Heart right ventricle (tissue), 16 donors: ENCODE measurements at regions not wholly inside any gene's neighbourhood (a gene's known extent, or its start where the extent isn't known, plus 50 kb on each side); places are given as distances from the start of the nearest gene placed in this dataset.

Source experiments
- ATAC-seq, 8 donors: fragments of 200-7000 bp; cut with Tn5 transposase; one replicate each; pipeline ENCODE4 v1.9.1; 2020; ENCODE audit warnings: mild to moderate bottlenecking in 8 of 8, moderate library complexity in 8 of 8, moderate number of reproducible peaks in 1 of 8
- DNase-seq, 2 donors: peaks; one replicate each; pipeline ENCODE4 v3.0.0-alpha.2; 2020
- H3K27ac ChIP-seq, 10 donors: fragments of 200-600 bp; sonication (generic) in 2 of 10; one replicate each; pipeline versions ENCODE4 v1.5.0 to v1.8.0; 2020 to 2022; ENCODE audit warnings: mild to moderate bottlenecking in 3 of 10
- H3K27me3 ChIP-seq, 7 donors: fragments of 200-600 bp; one replicate each; pipeline ENCODE4 v1.8.0; 2021 to 2022; ENCODE audit warnings: mild to moderate bottlenecking in 2 of 7
- H3K36me3 ChIP-seq, 9 donors: fragments of 200-600 bp; sonication (generic) in 1 of 9; one replicate each; pipeline versions ENCODE4 v1.5.0 to v1.8.0; 2020 to 2022; ENCODE audit warnings: mild to moderate bottlenecking in 2 of 9
- H3K4me1 ChIP-seq, 9 donors: fragments of 200-600 bp; sonication (generic) in 1 of 9; one replicate each; pipeline versions ENCODE4 v1.5.0 to v1.8.0; 2020 to 2022; ENCODE audit warnings: mild to moderate bottlenecking in 4 of 9
- H3K4me3 ChIP-seq, 10 donors: fragments of 200-600 bp; sonication (generic) in 2 of 10; one replicate each; pipeline versions ENCODE4 v1.5.0 to v1.8.0; 2020 to 2022; ENCODE audit warnings: mild to moderate bottlenecking in 7 of 10, moderate library complexity in 2 of 10
- H3K9me3 ChIP-seq, 11 donors: fragments of 200-600 bp in 10 of 11; sonication (generic) in 2 of 11; one replicate each; pipeline versions ENCODE4 v1.5.0 to v1.8.0; 2013 to 2022; ENCODE audit warnings: mild to moderate bottlenecking in 2 of 11, control low read depth in 1 of 11, moderate library complexity in 1 of 11
- WGBS, 2 donors: extraction: QIAGEN DNeasy Blood & Tissue Kit; methylation state at CpG; one replicate each; pipeline ENCODE4 v1.1.7; 2013; ENCODE audit warnings: inconsistent platforms in 1 of 2; 5-methylcytosine and 5-hydroxymethylcytosine counted together
- intact Hi-C, 10 donors: fragments of 100-400 bp; cut with DNase I; formaldehyde crosslinking; loops; one replicate each; pipeline versions ENCODE4 v1.11.1 to v1.14.2; 2022
- TF ChIP-seq, protein P1 (sequence below), 9 donors: fragments of 200-600 bp; sonication (generic) in 2 of 9; IDR thresholded peaks; one replicate each; pipeline versions ENCODE4 v1.5.0 to v1.8.0; 2021 to 2022; ENCODE audit warnings: antibody characterized with exemption in 9 of 9, mild to moderate bottlenecking in 5 of 9, moderate library complexity in 1 of 9
- donor health status: Arrhythmogenic right ventricular cardiomyopathy.
- donor health status: ischemic (EF 13 %, LVEDD 7.1; RV severe dilation, severe dysfunction).
- donor health status: healthy with polysubstance abuse.
- donor health status: DM: no; HTN: yes; CAD: no.
- donor health status: DM: no; HTN: no; CAD: no.
- donor health status: ischemic (EF 25% LVEDD 6.9; RV normal size, moderate dysfunction).
- donor health status: ischemic (EF 25% LVEDD 5.7; RV mildly dilated, moderate dysfunction).
- donor health status: healthy.
- donor health status: DM: yes; HTN: yes; CAD: no.
- donor health status: Ischemic cardiomyopathy.
- donor health status: ischemic (EF 35%, LVEDD 5.7; RV mildly dilated, moderate dysfunction).
- donor health status: nonischemic (EF 11% LVEDD 7.7; RV severe dilation, severe dysfunction).
- donor health status: DM: yes; HTN: yes; CAD: no.
- donor health status: PGD.
- donor health status: ischemic (EF 29% LVEDD 5.4; RV normal size, mild dysfunction).
- donor health status: nonischemic (EF 23%, LVEDD 6.1; RV moderate dilation, normal function).

GRCh38 chr6:145428706-145429105, 306.6 kb downstream of the EPM2A start:
- intact Hi-C loops, result no loop called here
- H3K27me3 ChIP-seq, result no peaks in the 10 kb centered on the region
- WGBS, 2 donors, result 16 to 17% methylated on average over 6 of the region's 6 CpGs
- ATAC-seq, result no peak
- DNase-seq, result no peak
- H3K27ac ChIP-seq, result no peak overlapping the region
- TF ChIP-seq, protein P1, sequence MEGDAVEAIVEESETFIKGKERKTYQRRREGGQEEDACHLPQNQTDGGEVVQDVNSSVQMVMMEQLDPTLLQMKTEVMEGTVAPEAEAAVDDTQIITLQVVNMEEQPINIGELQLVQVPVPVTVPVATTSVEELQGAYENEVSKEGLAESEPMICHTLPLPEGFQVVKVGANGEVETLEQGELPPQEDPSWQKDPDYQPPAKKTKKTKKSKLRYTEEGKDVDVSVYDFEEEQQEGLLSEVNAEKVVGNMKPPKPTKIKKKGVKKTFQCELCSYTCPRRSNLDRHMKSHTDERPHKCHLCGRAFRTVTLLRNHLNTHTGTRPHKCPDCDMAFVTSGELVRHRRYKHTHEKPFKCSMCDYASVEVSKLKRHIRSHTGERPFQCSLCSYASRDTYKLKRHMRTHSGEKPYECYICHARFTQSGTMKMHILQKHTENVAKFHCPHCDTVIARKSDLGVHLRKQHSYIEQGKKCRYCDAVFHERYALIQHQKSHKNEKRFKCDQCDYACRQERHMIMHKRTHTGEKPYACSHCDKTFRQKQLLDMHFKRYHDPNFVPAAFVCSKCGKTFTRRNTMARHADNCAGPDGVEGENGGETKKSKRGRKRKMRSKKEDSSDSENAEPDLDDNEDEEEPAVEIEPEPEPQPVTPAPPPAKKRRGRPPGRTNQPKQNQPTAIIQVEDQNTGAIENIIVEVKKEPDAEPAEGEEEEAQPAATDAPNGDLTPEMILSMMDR (IDR thresholded peaks at IDR 0.05), result no peak
- H3K36me3 ChIP-seq, result no peaks in the 10 kb centered on the region
- H3K4me1 ChIP-seq, result no peaks in the 10 kb centered on the region
- no peak overlapping the region for H3K4me3 ChIP-seq
- no peaks in the 10 kb centered on the region for H3K9me3 ChIP-seq

DNA sequence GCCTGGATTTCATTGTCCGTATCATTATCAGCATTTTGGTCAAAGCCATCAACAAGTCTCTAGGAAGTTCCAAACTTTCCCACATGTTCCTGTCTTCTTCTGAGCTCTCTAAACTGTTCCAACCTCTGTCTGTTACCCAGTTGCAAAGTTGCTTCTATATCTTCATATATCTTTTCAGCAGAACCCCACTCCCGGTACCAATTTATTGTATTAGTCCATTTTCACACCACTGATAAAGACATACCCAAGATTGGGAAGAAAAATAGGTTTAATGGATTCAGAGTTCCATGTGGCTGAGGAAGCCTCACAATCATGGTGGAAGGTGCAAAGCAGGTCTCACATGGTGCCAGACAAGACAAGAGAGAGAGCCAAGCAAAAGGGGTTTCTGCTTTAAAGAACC, 293.2 kb downstream of the EPM2A start:
- peaks cover 0 to 66% (median 16%) of the 10 kb centered on the region in 11 donors for H3K9me3 ChIP-seq
- 93 to 94% methylated on average over 2 of the region's 2 CpGs for WGBS, 2 donors

DNA sequence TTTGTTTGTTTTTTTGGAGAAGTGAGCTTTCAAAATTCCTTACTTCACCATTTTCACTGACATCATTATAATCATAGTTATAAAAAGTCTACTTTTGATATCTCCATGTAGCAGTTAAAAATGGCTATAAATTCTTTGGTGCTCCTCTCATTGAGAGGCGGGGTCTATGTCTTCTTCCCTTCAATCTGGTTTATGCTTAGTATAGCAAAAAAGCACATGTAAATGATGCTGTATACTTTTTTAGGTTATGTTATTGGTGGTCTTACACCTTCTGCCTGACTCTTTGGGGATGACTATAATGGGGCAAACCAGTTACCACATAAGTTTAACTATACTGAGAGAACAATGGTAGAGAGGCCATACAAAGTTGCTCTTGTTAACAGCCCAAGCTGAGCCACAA, 289.6 kb downstream of the EPM2A start:
- H3K4me1 ChIP-seq, result no peaks in the 10 kb centered on the region
- no peak overlapping the region for H3K27ac ChIP-seq
- no peaks in the 10 kb centered on the region for H3K27me3 ChIP-seq
- WGBS, 2 donors, result 81 to 89% methylated on average over 1 of the region's 1 CpG
- intact Hi-C loops, result no loop called here
- no peak for ATAC-seq
- no peak for DNase-seq
- TF ChIP-seq, protein P1 (IDR thresholded peaks at IDR 0.05), result no peak
- no peak overlapping the region for H3K4me3 ChIP-seq
- peaks cover 0 to 70% (median 16%) of the 10 kb centered on the region in 11 donors for H3K9me3 ChIP-seq
- no peaks in the 10 kb centered on the region for H3K36me3 ChIP-seq

More for the DNA sequence above, 293.2 kb downstream of the EPM2A start:
- Histone ChIP-seq H3K4me3 (no peak overlapping the region), H3K27ac (no peak overlapping the region), H3K27me3 (no peaks in the 10 kb centered on the region), H3K36me3 (no peaks in the 10 kb centered on the region), H3K4me1 (no peaks in the 10 kb centered on the region)
- intact Hi-C loops, result no loop called here
- DNase-seq, result no peak
- TF ChIP-seq, protein P1 (IDR thresholded peaks at IDR 0.05), result no peak
- no peak for ATAC-seq

GRCh38 chr6:145451029-145451428, 284.3 kb downstream of the EPM2A start:
- WGBS, 2 donors, result 94 to 96% methylated on average over 1 of the region's 1 CpG
- peaks cover 0 to 21% (median 6%) of the 10 kb centered on the region in 11 donors for H3K9me3 ChIP-seq
- TF ChIP-seq, protein P1 (IDR thresholded peaks at IDR 0.05), result no peak
- no peaks in the 10 kb centered on the region for H3K4me1 ChIP-seq
- intact Hi-C loops, result no loop called here
- H3K36me3 ChIP-seq, result no peaks in the 10 kb centered on the region
- no peaks in the 10 kb centered on the region for H3K27me3 ChIP-seq
- no peak for DNase-seq
- H3K27ac ChIP-seq, result no peak overlapping the region
- ATAC-seq, result no peak
- no peak overlapping the region for H3K4me3 ChIP-seq
